ENCODE measurements at regions not wholly inside any gene's neighbourhood (a gene's known extent, or its start where the extent isn't known, plus 50 kb on each side); places are given as distances from the start of the nearest gene placed in this dataset.

- no peak for DNase-seq (ENCODE audit: low read depth, low spot score)
- H2AFZ ChIP-seq (ENCODE audit: low read depth, low read length), result no peak overlapping the region
- no TSS peak for BruUV-seq (replicated peaks)
Measured at GRCh38 chr13:30047154-30047874, 196.9 kb upstream of the UBL3 start.

GRCh38 chr13:30045916-30046704, 195.7 kb upstream of the UBL3 start:
- TF ChIP-seq MAX (IDR thresholded peaks at IDR 0.05; ENCODE audit: insufficient read depth, insufficient read length) (no peak), POLR2AphosphoS5 (IDR thresholded peaks at IDR 0.05; ENCODE audit: insufficient read depth, low read depth, low read length) (no peak), CTCF (IDR thresholded peaks at IDR 0.05; ENCODE audit: extremely low read depth in 1 of 2, insufficient read depth in 1 of 2, low read depth in 1 of 2, low read length in 2 of 2) (no peak), POLR2A (IDR thresholded peaks at IDR 0.05; ENCODE audit: low read depth, low read length) (no peak), EZH2 (IDR thresholded peaks at IDR 0.05; ENCODE audit: borderline replicate concordance, low read depth, low read length, severe bottlenecking) (no peak), JUN (IDR thresholded peaks at IDR 0.05; ENCODE audit: borderline replicate concordance, insufficient read depth, insufficient read length, low read depth) (no peak), GATA2 (IDR thresholded peaks at IDR 0.05; ENCODE audit: insufficient read depth, insufficient read length, low read depth, low read length) (no peak), FOS (IDR thresholded peaks at IDR 0.05; ENCODE audit: borderline replicate concordance, insufficient read depth, low read length) (no peak), MYC (IDR thresholded peaks at IDR 0.05; ENCODE audit: low read depth, low read length) (no peak)
- no peak overlapping the region for H3K4me3 ChIP-seq (replicated peaks in 1 of 3; ENCODE audit: insufficient read depth in 1 of 3, low read depth in 1 of 3, low read length in 3 of 3)
- no peak overlapping the region for H3K4me2 ChIP-seq (ENCODE audit: insufficient read depth, low read length)
- no peaks in the 10 kb centered on the region for H3K4me1 ChIP-seq (ENCODE audit: control insufficient read depth, extremely low read depth, insufficient read depth, low read length)
- BruUV-seq (replicated peaks), result no TSS peak
- DNase-seq (ENCODE audit: low read depth, low spot score) (no peak), FAIRE-seq (no peak)
- no peak overlapping the region for H3K27ac ChIP-seq (ENCODE audit: insufficient read depth, low read depth, low read length)
- intact Hi-C loops (cut with micrococcal nuclease), result no loop called here
- H4K20me1 ChIP-seq (replicated peaks; ENCODE audit: control insufficient read depth, extremely low read depth, insufficient read depth, low read length), result no peaks in the 10 kb centered on the region
- ChIA-PET POLR2A (no interaction called here), CTCF (interaction anchor here (2.0 kb wide), 1 partner anchor 10 kb away, joined by 5 read pairs; no protein-coding TSS in a partner anchor)
- no peak overlapping the region for H2AFZ ChIP-seq (ENCODE audit: low read depth, low read length)
- H3K27me3 ChIP-seq (ENCODE audit: control insufficient read depth in 2 of 2, insufficient read depth in 2 of 2, low read length in 2 of 2), result no peaks in the 10 kb centered on the region
- no peak overlapping the region for H3K9ac ChIP-seq (replicated peaks; ENCODE audit: extremely low read depth, insufficient read depth, low read length)
- H3K79me2 ChIP-seq (ENCODE audit: control insufficient read depth, insufficient read depth, low read length), result no peaks in the 10 kb centered on the region
- no peaks in the 10 kb centered on the region for H3K9me1 ChIP-seq (replicated peaks; ENCODE audit: control insufficient read depth, extremely low read depth, insufficient read depth, low read length)
- no peaks in the 10 kb centered on the region for H3K36me3 ChIP-seq (ENCODE audit: control insufficient read depth in 2 of 2, extremely low read depth in 1 of 2, insufficient read depth in 2 of 2, low read length in 2 of 2)
- H3K9me3 ChIP-seq (replicated peaks; ENCODE audit: control insufficient read depth, insufficient read depth, low read length), result no peaks in the 10 kb centered on the region
- dilution Hi-C loops (cut with MboI; ENCODE audit: extremely low pct_ligation_motif_present, low sequenced_read_pairs), result no loop called here

More at GRCh38 chr13:30047154-30047874, 196.9 kb upstream of the UBL3 start:
- H3K4me1 ChIP-seq (ENCODE audit: control insufficient read depth, extremely low read depth, insufficient read depth, low read length), result no peaks in the 10 kb centered on the region
- H3K4me2 ChIP-seq (ENCODE audit: insufficient read depth, low read length), result no peak overlapping the region
- no peak for TF ChIP-seq POLR2AphosphoS5 (IDR thresholded peaks at IDR 0.05; ENCODE audit: insufficient read depth, low read depth, low read length)
- TF ChIP-seq MYC (IDR thresholded peaks at IDR 0.05; ENCODE audit: low read depth, low read length), result no peak
- TF ChIP-seq JUN (IDR thresholded peaks at IDR 0.05; ENCODE audit: borderline replicate concordance, insufficient read depth, insufficient read length, low read depth), result no peak
- TF ChIP-seq GATA2 (IDR thresholded peaks at IDR 0.05; ENCODE audit: insufficient read depth, insufficient read length, low read depth, low read length), result no peak
- no peak for TF ChIP-seq EZH2 (IDR thresholded peaks at IDR 0.05; ENCODE audit: borderline replicate concordance, low read depth, low read length, severe bottlenecking)
- no peak for TF ChIP-seq FOS (IDR thresholded peaks at IDR 0.05; ENCODE audit: borderline replicate concordance, insufficient read depth, low read length)
- TF ChIP-seq MAX (IDR thresholded peaks at IDR 0.05; ENCODE audit: insufficient read depth, insufficient read length), result no peak
- FAIRE-seq, result no peak
- H3K79me2 ChIP-seq (ENCODE audit: control insufficient read depth, insufficient read depth, low read length), result no peaks in the 10 kb centered on the region
- ChIA-PET CTCF (interaction anchor here (1.2 to 2.0 kb wide), 2 partner anchors 9 to 124 kb away, joined by 3 to 5 read pairs; no protein-coding TSS in a partner anchor), POLR2A (no interaction called here)
- no peak overlapping the region for H3K9ac ChIP-seq (replicated peaks; ENCODE audit: extremely low read depth, insufficient read depth, low read length)
- no peak overlapping the region for H3K4me3 ChIP-seq (replicated peaks in 1 of 3; ENCODE audit: insufficient read depth in 1 of 3, low read depth in 1 of 3, low read length in 3 of 3)
- no peaks in the 10 kb centered on the region for H4K20me1 ChIP-seq (replicated peaks; ENCODE audit: control insufficient read depth, extremely low read depth, insufficient read depth, low read length)
- intact Hi-C loops (cut with micrococcal nuclease), result no loop called here
- H3K36me3 ChIP-seq (ENCODE audit: control insufficient read depth in 2 of 2, extremely low read depth in 1 of 2, insufficient read depth in 2 of 2, low read length in 2 of 2), result no peaks in the 10 kb centered on the region
- H3K9me1 ChIP-seq (replicated peaks; ENCODE audit: control insufficient read depth, extremely low read depth, insufficient read depth, low read length), result no peaks in the 10 kb centered on the region
- no peaks in the 10 kb centered on the region for H3K9me3 ChIP-seq (replicated peaks; ENCODE audit: control insufficient read depth, insufficient read depth, low read length)
- dilution Hi-C loops (cut with MboI; ENCODE audit: extremely low pct_ligation_motif_present, low sequenced_read_pairs), result no loop called here
- H3K27me3 ChIP-seq (ENCODE audit: control insufficient read depth in 2 of 2, insufficient read depth in 2 of 2, low read length in 2 of 2), result no peaks in the 10 kb centered on the region
- H3K27ac ChIP-seq (ENCODE audit: insufficient read depth, low read depth, low read length), result no peak overlapping the region
